Skin of body (tissue), 1 donor: ENCODE measurements at regions not wholly inside any gene's neighbourhood (a gene's known extent, or its start where the extent isn't known, plus 50 kb on each side); places are given as distances from the start of the nearest gene placed in this dataset.
"Not testable (repeated sequence)": the region's sequence is repeated elsewhere in the genome, so short reads cannot be mapped to it uniquely, and the experiment has no call there.

Source experiments
- DNase-seq: peaks from one replicate; lab custom pipeline; 2025; lab: John Stamatoyannopoulos, UW

DNA sequence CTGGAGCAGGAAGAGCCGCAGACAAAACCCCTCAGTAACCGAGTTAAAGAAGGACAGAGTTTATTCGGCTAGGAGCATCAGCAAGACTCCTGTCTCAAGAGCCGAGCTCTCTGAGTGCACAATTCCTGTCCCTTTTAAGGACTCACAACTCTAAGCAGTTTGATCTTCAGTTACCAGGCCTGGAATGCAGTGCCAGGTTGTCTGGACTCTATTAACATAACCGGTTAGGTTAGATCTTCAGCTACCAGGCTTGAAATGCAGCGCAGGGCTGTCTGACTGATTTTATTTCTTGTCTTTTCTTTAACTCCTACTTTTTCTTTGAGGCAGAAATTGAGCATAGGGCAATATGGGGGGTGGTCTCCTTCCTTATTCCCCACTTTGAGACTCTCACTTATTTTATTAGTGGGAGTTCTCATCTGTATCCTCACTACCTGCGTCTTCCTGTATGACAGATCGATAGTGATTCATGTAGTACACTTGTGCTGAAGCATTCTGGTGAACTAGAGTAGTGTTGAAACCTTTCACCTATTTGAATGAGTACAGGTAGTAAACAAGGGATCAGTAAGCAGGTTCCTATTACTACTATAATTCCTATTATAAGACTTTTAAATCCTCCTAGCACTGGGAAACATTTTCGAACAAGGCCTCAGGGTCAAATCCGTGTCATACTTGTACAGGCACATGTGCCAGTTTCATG lies 325.0 kb downstream of the CGGBP1 start:
- DNase-seq = no peak

DNA sequence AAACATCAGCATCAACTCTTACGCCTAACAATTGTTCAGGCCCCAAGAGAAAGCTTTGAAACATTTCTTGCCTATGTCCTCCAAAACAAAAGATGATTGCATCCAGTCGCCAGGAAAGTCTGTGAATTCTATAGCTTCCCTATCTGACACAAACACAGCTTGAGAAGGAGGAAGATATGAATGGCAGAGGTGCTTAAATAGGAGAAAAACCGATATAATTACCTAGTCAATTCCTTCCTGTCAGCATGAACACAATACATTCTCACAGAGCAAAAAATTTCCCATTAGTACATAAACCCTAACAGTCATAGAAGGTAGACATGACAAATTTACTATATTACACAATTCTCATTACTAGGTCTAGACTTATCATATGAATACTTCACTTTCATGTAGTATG lies 326.5 kb downstream of the CGGBP1 start:
- DNase-seq = no peak

DNA sequence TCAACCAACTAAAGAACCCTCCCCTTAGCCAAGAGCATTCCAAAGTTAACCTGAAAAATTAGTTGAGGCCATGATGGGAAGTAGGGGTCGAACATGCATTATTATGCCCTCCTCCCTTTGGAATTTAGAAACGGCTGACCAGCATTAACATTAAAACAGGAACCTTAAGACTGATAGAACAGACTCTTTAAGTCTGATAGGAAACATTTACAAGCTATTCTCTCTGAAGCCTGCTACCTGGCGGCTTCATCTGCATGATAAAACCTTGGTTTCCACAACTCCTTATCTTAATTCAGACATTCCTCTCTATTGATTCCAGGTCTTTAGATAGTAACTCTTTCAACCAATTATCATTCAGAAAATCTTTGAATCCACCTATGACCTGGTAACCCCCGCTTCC lies 331.0 kb downstream of the CGGBP1 start:
- no peak for DNase-seq

DNA sequence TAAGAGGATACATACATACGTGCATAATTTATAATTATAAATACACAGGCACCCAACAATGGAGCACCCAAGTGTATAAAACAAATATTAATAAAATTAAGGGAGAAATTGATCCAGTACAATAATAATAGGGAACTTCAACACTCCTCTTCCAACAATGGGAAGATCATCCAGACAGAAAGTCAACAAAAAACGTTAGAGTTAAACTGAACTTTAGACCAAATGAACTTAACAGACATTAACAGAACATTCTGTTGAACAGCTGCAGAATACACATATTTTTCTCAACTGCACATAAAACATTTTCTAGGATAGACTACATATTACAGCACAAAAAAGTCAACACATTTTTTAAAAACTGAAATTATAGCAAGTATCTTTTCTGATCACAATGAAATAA lies 339.7 kb downstream of the CGGBP1 start:
- DNase-seq = no peak

DNA sequence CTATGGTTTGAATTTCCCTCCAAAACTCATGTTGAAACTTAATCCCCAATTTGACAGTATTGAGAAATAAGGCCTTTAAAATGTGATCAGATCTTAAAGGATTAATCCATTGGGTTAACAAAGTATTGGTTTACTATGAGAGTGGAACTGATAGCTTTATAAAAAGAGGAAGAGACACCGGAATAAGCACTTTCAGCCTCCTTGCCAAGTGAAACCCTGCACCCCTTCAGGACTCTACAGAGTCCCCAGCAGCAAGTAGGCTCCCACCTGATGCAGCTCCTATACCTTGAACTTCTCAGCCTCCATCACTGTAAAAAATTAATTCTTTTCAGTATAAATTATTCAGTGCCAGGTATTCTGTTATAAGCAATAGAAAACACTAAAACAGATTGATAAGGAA lies 348.3 kb downstream of the CGGBP1 start:
- DNase-seq = no peak

DNA sequence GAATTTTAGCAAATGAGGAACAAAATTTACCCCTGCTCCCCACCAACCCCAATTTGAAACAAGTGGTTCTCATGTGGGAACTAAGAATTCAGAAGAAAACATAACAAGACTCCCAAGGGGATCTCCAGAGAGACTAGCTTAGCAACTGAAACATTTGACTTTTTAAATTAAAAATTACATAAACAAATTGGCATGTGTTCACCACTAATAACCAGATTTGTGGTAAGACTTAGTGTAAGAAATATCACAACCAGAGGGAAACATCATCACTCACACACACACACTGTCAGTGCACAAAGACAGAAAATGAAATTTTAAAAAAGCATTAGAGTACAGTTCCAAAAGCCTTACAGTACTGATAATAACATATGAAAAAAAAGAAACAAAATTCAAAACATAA lies 348.8 kb downstream of the CGGBP1 start:
- no peak for DNase-seq

DNA sequence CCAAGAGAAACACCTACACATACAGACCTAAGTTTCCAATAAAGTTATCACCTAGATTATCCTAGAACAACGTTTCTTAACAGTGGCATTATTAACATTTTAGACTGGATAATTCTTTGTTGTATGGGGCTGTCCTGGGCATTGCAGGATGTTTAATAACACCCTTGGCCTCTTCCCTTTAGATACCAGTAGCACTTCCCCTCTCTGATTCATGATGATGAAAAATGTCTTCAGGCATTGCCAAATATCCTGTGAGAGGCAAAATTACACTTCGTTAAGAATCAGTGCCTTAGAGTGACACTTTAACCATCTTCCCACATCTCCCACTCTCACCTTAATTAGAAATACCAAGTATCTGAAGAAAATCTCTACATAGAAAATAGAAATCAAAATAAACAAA lies 352.6 kb downstream of the CGGBP1 start:
- DNase-seq = no peak

DNA sequence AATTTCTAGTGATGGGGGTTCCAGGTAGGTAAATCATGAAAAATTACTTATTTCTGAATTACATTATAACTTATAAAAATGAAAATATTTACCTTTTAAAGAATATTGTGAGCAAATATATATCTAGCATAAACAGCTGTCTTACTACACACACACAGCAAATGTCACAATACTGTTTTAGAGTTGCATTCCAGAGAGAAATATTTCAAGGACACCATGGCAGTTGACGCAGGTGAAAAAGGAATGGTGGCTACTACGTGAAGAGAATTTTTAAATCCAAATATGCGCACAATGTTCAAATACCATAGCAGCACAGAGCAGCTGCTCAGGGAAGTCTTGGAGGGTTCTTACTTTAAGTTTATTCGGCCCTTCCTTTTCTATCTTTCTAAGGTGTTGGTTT lies 356.2 kb downstream of the CGGBP1 start:
- no peak for DNase-seq

DNA sequence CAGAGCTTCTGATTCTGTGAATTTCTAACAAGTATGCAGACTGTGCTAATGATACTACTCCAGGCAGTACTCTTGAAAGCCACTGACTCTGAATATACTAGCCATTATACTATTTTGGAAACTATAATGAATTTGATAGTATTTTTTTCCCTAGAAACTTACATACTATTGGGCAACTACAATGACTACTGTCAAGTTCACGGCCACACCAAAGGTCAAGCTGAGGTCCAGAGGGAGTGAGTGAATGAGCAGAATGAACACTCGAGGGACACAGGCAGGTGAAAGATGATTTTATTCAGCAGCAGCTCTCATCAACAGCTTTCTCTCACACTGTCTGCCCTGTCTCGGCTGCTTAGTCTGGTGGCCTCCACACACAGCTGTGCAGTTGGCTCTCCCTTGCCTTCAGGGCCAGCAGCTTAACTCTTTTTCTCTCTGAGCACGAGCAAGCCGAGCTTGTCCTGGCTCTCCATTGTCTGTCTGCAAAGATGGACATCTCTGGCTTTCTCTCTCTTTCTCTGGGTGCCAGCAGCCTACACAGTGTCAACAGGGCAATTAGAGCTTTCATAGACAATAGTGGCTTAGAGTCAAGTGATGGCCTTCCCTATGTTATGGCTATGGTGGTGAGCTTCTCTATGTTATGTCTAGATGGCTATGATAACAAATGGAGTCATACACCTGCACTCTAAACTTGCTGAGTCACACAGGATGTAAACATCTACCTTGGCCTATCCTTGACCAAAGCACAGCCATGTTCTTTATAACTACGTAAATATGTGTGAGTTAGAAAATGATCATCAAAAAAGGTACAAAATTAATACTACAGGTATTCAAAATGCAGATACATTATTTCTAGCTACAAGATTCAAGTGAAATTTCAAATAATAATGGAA lies 362.4 kb downstream of the CGGBP1 start:
- no peak for DNase-seq

DNA sequence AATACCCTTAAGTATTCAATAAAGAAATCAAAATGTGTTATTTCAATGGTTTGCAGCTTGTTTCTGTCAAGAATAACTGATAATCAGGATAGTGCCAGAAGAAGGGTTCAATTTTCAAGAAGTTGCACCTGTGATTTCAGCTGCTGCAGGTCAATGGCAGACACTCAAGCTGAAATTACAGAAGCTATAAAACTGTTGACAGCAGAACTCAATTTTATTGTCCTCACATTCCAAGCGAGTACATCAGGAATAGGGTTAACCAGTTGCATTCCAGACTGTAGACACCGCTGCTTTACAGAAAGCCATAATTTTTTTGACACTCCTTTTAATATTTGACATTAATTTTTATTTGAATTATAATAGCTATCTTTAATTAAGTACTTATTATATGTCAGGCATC lies 364.1 kb downstream of the CGGBP1 start:
- no peak for DNase-seq

DNA sequence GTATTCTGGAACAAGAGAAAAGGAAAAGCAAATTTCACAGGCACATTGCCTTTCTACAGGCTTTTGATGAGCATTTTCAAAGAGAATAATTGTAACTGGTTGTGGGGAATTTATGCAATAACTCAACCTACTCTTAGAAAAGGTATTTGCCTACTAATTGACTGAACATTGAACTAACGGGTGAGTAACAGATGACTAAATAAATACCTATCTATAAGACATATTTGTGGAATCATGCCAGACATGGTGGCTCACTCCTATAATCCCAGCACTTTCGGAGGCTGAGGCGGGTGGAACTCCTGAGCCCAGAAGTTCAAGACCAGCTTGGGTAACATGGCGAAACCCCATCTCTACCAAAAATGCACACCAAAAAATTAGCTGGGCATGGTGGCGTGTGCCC lies 367.7 kb downstream of the CGGBP1 start:
- no peak for DNase-seq

DNA sequence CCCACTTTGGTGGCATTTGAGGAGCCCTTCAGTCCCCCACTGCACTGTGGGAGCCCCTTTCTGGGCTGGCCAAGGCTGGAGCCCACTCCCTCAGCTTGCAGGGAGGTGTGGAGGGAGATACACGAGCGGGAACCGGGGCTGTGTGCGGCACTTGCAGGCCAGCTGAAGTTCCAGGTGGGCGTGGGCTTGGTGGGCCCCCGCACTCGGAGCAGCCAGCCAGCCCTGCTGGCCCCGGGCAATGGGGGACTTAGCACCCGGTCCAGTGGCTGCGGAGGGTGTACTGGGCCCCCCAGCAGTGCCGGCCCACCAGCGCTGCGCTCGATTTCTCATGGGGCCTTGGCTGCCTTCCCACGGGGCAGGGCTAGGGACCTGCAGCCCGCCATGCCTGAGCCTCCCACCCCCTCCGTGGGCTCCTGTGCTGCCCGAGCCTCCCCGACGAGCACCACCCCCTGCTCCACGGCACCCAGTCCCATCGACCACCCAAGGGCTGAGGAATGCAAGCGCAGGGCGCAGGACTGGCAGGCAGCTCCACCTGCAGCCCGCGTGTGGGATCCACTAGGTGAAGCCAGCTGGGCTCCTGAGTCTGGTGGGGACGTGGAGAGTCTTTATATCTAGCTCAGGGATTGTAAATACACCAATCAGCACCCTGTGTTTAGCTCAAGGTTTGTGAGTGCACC lies 379.7 kb downstream of the CGGBP1 start:
- not testable (repeated sequence) for DNase-seq

DNA sequence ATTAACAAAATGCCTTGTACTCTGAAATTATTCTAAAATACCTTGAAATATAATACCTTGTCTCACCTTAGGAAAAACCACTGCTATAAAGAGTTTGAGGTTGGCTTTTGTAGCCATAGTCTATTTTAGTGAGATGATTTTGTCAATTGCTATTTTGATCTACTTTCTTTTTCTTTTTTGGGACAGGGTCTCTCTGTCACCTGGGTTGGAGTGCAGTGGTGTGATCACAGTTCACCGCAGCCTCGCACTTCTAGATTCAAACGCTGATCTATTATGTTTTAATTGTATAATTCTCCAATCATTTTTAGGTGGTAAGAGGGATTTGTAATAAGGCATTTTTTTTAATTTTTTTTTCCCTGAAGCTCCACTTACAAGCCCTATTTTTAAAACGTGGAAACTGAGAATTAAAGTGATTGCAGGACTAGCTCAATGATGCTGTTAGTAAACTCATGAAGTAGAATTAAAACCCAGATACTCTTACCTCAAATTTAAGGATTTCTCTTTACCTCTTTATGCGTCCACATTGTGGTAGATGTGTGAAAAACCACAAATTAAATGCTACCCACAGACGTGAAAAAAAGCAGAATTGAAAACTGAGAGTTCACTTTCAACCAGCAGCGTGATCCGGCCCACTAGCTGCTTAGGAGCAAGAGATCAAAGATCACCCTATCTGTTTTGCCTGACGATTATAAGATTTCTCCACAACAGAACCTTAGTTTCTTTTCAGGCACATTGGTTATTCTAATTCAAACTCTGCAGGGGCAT lies 384.2 kb downstream of the CGGBP1 start:
- DNase-seq = no peak

DNA sequence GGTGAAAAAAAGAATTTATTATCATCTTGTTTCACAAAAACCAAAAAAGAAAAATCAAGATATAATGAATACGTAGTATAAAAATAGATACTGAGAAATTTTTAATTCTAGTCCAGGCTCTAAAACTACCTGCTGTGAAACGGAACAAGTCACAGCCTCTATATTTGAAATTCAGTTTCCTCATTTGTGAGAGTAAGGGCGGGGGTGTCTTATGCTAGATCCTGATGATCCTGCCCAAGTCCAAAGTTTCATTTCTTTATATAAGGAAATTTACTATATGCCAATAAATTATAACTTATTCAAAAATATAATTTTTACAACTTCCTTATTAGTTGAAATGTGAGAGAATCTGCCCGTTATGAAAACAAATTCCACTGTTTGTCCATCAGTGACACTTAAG lies 385.7 kb downstream of the CGGBP1 start:
- no peak for DNase-seq

DNA sequence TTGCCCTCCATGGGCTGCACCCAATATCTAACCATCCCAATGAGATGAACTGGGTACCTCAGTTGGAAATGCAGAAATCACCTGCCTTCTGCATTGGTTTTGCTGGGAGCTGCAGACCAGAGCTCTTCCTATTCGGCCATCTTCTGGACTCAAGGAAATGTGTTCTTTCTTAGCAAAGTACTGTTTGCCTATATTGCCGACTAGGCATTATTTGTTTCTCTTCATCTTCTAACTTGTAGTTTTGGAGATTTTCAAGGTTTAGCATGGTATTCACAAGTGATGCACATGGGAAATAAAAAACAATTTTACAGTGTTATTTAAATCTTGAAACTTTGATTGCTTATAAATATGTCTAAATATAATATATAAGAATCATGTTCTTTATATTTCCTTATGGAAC lies 377.8 kb upstream of the POU1F1 start:
- DNase-seq = no peak

DNA sequence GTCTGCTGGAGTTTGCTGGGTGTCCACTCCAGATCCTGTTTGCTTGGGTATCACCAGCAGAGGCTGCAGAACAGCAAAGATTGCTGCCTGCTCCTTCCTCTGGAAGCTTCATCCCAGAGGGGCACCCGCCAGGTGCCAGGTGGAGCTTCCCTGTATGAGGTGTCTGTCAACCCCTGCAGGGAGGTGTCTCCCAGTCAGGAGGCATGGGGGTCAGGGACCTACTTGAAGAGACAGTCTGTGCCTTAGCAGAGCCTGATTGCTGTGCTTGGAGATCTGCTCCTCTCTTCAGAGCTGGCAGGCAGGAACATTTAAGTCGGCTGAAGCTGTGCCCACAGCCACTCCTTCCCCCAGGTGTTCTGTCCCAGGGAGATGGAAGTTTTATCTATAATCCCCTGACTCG lies 376.8 kb upstream of the POU1F1 start:
- DNase-seq = not testable (repeated sequence)

DNA sequence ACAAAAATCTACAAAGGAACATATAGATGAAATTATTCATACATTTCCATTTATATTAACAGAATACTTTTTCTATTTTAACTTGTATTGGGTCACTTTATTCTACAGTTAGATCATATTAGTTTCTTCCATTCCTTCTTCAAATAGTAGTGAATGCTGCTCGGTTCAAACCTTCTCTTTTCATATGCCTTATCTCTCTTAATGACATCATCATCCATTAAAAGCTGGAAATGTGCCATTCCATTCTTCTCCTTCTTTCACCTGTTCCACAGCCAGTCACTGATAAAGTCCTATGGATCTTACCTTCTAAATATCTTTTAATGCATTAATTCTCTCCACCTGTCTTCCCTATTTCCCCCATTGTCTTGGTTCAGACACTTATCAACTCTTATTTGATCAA lies 358.0 kb upstream of the POU1F1 start:
- DNase-seq = no peak

DNA sequence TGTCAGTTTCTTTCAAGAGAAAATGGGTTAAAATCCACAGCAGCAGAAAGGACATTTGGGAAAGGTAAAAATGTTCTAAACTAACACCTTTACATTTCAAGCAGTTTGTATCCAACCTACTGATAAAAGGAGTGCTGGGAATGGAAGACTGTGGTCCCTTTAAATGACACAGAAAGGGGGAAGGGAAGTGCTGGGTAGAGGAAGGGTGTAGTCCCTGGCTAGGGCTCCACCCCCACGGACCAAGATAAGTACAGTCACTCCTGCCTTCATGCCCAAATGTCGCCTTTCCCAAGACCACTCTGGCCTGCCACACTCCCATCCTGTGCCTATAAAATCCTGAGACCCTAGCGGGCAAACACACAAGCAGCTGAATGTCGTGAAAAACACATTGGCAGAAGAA lies 350.9 kb upstream of the POU1F1 start:
- no peak for DNase-seq

DNA sequence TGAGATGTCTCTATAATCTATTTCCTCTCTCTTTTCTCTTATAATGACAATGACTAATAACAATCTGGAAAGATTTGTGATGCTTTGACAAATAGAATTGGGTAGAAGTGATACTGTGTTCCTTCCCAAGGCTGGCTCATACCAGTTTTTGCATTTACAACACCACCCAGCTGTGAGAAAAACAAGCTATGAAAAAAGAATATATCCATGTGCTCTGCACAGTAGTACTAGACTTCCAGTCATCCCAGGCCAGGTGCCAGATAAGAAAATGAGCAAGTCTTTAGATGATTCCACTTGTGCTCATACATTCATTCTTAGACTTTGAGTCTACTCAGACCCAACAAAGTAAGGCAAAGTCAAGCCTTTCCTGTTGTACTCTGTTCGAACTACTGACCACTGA lies 350.2 kb upstream of the POU1F1 start:
- no peak for DNase-seq

DNA sequence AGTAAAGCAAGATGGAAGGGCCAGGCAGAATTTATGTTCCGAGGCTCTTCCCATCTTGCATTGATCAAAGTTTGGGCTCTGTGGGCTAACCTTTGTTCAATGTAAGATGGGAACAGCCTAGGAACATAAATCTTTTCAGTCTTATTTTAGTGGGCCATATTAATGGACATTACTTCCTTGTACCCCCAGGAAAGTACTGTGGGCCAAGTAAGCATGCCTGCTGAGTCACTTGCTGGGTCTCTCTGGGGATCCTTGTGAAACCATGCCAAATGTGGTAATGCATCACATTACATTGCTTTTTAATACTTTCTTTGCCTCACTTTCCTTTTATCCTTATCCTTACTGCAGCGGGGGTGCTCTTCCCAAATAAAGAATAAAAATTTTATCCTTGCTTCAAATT lies 349.5 kb upstream of the POU1F1 start:
- DNase-seq = no peak

DNA sequence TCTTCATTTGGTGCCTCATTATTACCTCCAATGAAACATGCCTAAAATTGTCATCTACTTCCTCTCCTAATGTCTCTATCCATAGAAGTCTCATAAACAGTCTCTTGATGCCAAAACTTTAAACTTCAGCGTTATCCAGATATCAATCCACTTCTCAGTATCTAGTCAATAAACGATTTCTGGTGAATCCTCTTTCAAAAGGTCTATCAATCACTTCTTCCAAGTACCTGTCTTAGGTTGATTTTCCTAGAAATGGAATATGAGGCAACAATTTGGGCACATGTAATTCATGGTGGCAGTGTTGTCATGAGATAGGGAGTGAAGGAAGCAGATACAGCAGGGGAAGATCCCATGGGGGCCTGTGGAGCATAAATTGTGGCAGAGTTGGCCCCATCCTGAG lies 348.5 kb upstream of the POU1F1 start:
- DNase-seq = no peak

DNA sequence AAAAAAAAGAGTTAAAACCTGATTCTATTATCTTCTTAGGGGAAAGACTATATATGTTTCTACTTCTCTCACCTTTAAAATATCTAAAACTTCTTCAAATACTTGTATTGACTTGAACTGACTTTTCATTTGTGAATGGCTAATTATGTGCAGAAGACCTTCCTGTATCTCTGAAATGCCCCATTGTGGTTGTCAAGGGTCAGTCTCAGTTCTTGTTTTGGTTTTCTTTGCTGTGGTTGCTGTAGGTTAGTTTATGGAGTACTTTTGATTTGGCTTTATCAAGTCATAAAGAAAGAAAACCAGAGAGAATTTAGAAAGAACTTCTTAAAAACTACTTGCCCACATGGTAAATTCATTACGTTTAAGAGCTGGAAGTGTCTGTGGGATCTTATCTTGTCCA lies 345.3 kb upstream of the POU1F1 start:
- no peak for DNase-seq
